ENCODE measurements at regions not wholly inside any gene's neighbourhood (a gene's known extent, or its start where the extent isn't known, plus 50 kb on each side); places are given as distances from the start of the nearest gene placed in this dataset.

GRCh38 chr5:164360589-164360988 lies 855.2 kb downstream of the MAT2B start:
- peak; percentile 82 for DNase-seq (ENCODE audit: low read depth)
- TF ChIP-seq CTCF (IDR thresholded peaks at IDR 0.05; ENCODE audit: insufficient read depth, low read length): no peak
- no peak overlapping the region for H3K4me3 ChIP-seq (ENCODE audit: low read depth, low read length)

DNA sequence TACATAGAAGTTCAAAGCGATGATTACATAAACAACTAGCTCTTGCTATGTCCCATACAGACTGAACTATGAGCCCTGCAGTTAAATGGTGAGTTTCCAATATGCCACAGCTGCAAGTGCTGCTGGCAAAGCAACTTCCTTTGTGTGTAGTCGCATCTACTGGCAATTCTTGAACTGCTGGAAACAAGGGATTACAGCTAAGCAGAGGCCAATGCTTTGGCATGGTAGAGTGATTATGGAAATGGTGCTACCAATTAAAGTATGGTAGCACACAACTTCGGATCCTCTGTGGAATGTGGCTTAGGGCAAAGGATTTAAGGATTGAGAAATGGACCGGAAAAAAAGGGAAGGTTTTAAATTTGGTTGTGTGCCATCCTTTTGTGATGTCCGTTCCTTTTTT lies 856.6 kb downstream of the MAT2B start:
- DNase-seq (ENCODE audit: low read depth): no peak
- H3K4me3 ChIP-seq (ENCODE audit: low read depth, low read length): no peak overlapping the region
- TF ChIP-seq CTCF (IDR thresholded peaks at IDR 0.05; ENCODE audit: insufficient read depth, low read length): no peak

DNA sequence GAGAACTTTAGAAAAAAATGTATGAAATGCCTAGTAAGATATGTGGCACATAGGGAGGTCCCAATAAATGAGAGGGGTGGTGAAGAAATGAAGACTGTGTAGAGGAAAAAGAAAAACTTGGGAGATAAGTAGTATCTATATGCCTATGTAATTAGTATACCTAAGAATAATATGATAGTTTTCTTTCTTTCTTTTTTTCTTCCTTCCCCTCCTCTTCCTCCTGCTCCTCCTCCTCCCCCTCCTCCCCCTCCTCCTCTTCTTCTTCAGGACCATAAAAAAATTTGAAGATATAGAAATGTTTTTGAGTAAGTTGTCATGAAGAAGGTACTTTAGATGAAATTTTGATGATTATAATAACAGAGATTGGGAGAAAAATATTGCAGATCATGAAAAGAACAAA lies 857.4 kb downstream of the MAT2B start:
- no peak overlapping the region for H3K4me3 ChIP-seq (ENCODE audit: low read depth, low read length)
- no peak for TF ChIP-seq CTCF (IDR thresholded peaks at IDR 0.05; ENCODE audit: insufficient read depth, low read length)
- no peak for DNase-seq (ENCODE audit: low read depth)

GRCh38 chr5:164364237-164365208 lies 859.1 kb downstream of the MAT2B start:
- DNase-seq (ENCODE audit: low read depth): no peak
- no peak for TF ChIP-seq CTCF (IDR thresholded peaks at IDR 0.05; ENCODE audit: insufficient read depth, low read length)
- no peak overlapping the region for H3K4me3 ChIP-seq (ENCODE audit: low read depth, low read length)

DNA sequence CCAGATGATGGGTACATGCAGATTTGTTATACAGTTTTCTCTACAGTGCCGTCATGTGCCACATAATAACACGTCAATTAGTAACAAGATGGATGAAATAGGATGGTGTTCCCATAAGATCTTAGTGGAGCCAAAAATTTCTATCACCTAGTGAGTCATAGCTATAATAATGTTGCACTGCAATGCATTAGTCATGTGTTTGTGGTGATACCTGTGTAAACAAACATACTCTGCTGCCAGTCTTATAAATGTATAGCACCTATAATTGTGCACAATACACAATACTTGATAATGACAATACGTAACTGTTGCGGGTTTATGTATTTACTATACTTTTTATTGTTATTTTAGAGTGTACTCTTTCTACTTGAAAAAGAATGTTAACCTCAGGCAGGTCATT lies 865.4 kb downstream of the MAT2B start:
- no peak overlapping the region for H3K4me3 ChIP-seq (ENCODE audit: low read depth, low read length)
- TF ChIP-seq CTCF (IDR thresholded peaks at IDR 0.05; ENCODE audit: insufficient read depth, low read length): no peak
- no peak for DNase-seq (ENCODE audit: low read depth)

DNA sequence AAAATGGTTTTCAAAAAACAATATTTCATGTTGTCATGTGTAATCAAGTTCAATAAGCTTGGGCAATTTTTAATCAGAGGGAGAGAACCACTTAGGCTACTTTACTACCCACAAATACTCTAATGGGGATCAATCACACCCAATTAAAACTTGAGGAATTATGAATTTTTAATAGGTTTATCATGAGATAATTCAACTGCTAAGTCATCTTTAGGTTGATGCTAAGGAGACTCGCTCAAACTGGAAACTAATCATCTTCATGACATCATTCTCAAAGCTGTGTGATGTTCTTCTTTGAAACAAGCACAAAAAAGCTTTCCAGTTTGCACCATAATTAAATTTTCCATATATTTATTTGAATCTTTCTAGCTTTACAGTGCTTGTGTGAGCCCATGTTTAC lies 867.5 kb downstream of the MAT2B start:
- DNase-seq (ENCODE audit: low read depth): no peak
- no peak overlapping the region for H3K4me3 ChIP-seq (ENCODE audit: low read depth, low read length)
- no peak for TF ChIP-seq CTCF (IDR thresholded peaks at IDR 0.05; ENCODE audit: insufficient read depth, low read length)
